PC-9 (cell line): ENCODE measurements at regions not wholly inside any gene's neighbourhood (a gene's known extent, or its start where the extent isn't known, plus 50 kb on each side); places are given as distances from the start of the nearest gene placed in this dataset.
A peak's percentile ranks its signal among the peaks of the same experiment; 100 is the strongest.

ENCODE experiments used
- BruUV-seq: library from RNA; stranded (reverse); fragments of 400-500 nt; replicated peaks from 2 replicates; lab custom pipeline; 2021; lab: Mats Ljungman, UMichigan
- CTCF ChIA-PET: fragments of 300-600 bp; sonication (Branson Sonifier 250); formaldehyde crosslinking; loops from one replicate; lab custom pipeline; 2022; ENCODE audit warnings: antibody characterized with exemption; lab: Charles Lee
- POLR2A ChIA-PET: fragments of 300-600 bp; sonication (Branson Sonifier 250); formaldehyde crosslinking; loops from one replicate; lab custom pipeline; 2022; ENCODE audit warnings: antibody characterized with exemption; ENCODE audit not compliant: unreplicated experiment; lab: Charles Lee
- DNase-seq, 2 experiments: peaks; one replicate each; pipeline versions ENCODE4 v3.0.0 to v3.0.0-alpha.2; 2015 to 2022; ENCODE audit warnings: mixed read lengths in 1 of 2
- H2AFZ ChIP-seq: fragments of 200-600 bp; sonication (generic); 2 replicates; pipeline ENCODE4 v1.8.1; 2017; ENCODE audit warnings: antibody characterized with exemption
- H3F3A ChIP-seq: fragments of 200-600 bp; sonication (generic); 2 replicates; pipeline ENCODE4 v1.8.1; 2017; ENCODE audit warnings: antibody characterized with exemption, mild to moderate bottlenecking, low read depth; ENCODE audit not compliant: insufficient read depth
- H3K27ac ChIP-seq: fragments of 200-600 bp; sonication (generic); 2 replicates; pipeline ENCODE4 v1.6.1; 2016; ENCODE audit warnings: mixed run types
- H3K27me3 ChIP-seq: fragments of 200-600 bp; sonication (generic); 2 replicates; pipeline ENCODE4 v1.6.1; 2016; ENCODE audit warnings: low read depth, mixed run types; ENCODE audit not compliant: insufficient read depth
- H3K36me3 ChIP-seq: fragments of 200-600 bp; sonication (generic); 2 replicates; pipeline ENCODE4 v1.6.1; 2016; ENCODE audit warnings: low read depth, mixed run types
- H3K4me1 ChIP-seq: fragments of 200-600 bp; sonication (generic); replicated peaks from 2 replicates; pipeline ENCODE4 v1.6.1; 2016; ENCODE audit warnings: mixed run types; ENCODE audit not compliant: insufficient read depth
- H3K4me2 ChIP-seq: fragments of 200-600 bp; sonication (generic); 2 replicates; pipeline ENCODE4 v1.6.1; 2017; ENCODE audit warnings: mixed run types
- H3K4me3 ChIP-seq: fragments of 200-600 bp; sonication (generic); 2 replicates; pipeline ENCODE4 v1.6.1; 2016; ENCODE audit warnings: mixed run types
- H3K79me2 ChIP-seq: fragments of 200-600 bp; sonication (generic); 2 replicates; pipeline ENCODE4 v1.6.1; 2017; ENCODE audit warnings: low read depth, mixed run types
- H3K9me2 ChIP-seq: fragments of 200-600 bp; sonication (generic); 2 replicates; pipeline ENCODE4 v1.8.1; 2017; ENCODE audit warnings: mild to moderate bottlenecking; ENCODE audit not compliant: insufficient read depth
- H3K9me3 ChIP-seq: fragments of 200-600 bp; sonication (generic); 2 replicates; pipeline ENCODE4 v1.8.1; 2016; ENCODE audit warnings: low read depth; ENCODE audit not compliant: insufficient read depth
- H4K20me1 ChIP-seq: fragments of 200-600 bp; sonication (generic); 2 replicates; pipeline ENCODE4 v1.8.1; 2017; ENCODE audit not compliant: insufficient read depth
- EZH2 ChIP-seq: fragments of 200-600 bp; sonication (generic); IDR thresholded peaks from 2 replicates; pipeline ENCODE4 v1.8.0; 2017; ENCODE audit warnings: antibody characterized with exemption, low read depth
- intact Hi-C: fragments of 100-400 bp; cut with micrococcal nuclease; formaldehyde crosslinking; loops from one replicate; pipeline ENCODE4 v1.10.0; 2022; ENCODE audit not compliant: unreplicated experiment
- TF ChIP-seq, protein P1 (sequence below): fragments of 200-600 bp; sonication (generic); conservative IDR thresholded peaks from 2 replicates; pipeline ENCODE4 v1.6.1; 2017; ENCODE audit warnings: mixed run types, antibody characterized with exemption, mild to moderate bottlenecking, moderate library complexity

- Histone ChIP-seq H3K4me3 (no peak overlapping the region), H3K9me2 (no peaks in the 10 kb centered on the region), H3K27me3 (no peaks in the 10 kb centered on the region), H3F3A (no peaks in the 10 kb centered on the region), H3K9me3 (no peaks in the 10 kb centered on the region), H3K27ac (no peak overlapping the region), H3K79me2 (no peaks in the 10 kb centered on the region), H3K4me1 (no peaks in the 10 kb centered on the region), H2AFZ (peak overlapping the region; percentile 41; the same call in 1 of the 2 replicates), H3K36me3 (no peaks in the 10 kb centered on the region), H3K4me2 (no peak overlapping the region), H4K20me1 (no peaks in the 10 kb centered on the region)
- ChIA-PET POLR2A (interaction anchor here (0.6 kb wide), 1 partner anchor 148 kb away, joined by 20 read pairs; no protein-coding TSS in a partner anchor), CTCF (no interaction called here)
- intact Hi-C loops = no loop called here
- DNase-seq = no peak
- no peak for TF ChIP-seq EZH2
- TF ChIP-seq, protein P1, sequence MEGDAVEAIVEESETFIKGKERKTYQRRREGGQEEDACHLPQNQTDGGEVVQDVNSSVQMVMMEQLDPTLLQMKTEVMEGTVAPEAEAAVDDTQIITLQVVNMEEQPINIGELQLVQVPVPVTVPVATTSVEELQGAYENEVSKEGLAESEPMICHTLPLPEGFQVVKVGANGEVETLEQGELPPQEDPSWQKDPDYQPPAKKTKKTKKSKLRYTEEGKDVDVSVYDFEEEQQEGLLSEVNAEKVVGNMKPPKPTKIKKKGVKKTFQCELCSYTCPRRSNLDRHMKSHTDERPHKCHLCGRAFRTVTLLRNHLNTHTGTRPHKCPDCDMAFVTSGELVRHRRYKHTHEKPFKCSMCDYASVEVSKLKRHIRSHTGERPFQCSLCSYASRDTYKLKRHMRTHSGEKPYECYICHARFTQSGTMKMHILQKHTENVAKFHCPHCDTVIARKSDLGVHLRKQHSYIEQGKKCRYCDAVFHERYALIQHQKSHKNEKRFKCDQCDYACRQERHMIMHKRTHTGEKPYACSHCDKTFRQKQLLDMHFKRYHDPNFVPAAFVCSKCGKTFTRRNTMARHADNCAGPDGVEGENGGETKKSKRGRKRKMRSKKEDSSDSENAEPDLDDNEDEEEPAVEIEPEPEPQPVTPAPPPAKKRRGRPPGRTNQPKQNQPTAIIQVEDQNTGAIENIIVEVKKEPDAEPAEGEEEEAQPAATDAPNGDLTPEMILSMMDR = no peak
- BruUV-seq = no TSS peak
Measured at GRCh38 chr3:107877936-107878335, 212.9 kb downstream of the CD47 start.

GRCh38 chr3:107870943-107871638 lies 219.7 kb downstream of the CD47 start:
- Histone ChIP-seq H3K4me1 (peaks cover 17% of the 10 kb centered on the region), H3K27me3 (no peaks in the 10 kb centered on the region), H4K20me1 (no peaks in the 10 kb centered on the region), H3K4me2 (no peak overlapping the region), H3K79me2 (no peaks in the 10 kb centered on the region), H2AFZ (no peak overlapping the region), H3K9me2 (no peaks in the 10 kb centered on the region), H3K4me3 (no peak overlapping the region), H3K36me3 (no peaks in the 10 kb centered on the region), H3F3A (peaks cover 8% of the 10 kb centered on the region; the same call in 1 of the 2 replicates), H3K9me3 (peaks cover 11% of the 10 kb centered on the region), H3K27ac (no peak overlapping the region)
- POLR2A ChIA-PET = no interaction called here
- DNase-seq = peak in 1 of 2 experiments; percentile 56
- CTCF ChIA-PET = no interaction called here
- TF ChIP-seq EZH2 = no peak
- TF ChIP-seq, protein P1 = no peak
- intact Hi-C loops = no loop called here
- no TSS peak for BruUV-seq

DNA sequence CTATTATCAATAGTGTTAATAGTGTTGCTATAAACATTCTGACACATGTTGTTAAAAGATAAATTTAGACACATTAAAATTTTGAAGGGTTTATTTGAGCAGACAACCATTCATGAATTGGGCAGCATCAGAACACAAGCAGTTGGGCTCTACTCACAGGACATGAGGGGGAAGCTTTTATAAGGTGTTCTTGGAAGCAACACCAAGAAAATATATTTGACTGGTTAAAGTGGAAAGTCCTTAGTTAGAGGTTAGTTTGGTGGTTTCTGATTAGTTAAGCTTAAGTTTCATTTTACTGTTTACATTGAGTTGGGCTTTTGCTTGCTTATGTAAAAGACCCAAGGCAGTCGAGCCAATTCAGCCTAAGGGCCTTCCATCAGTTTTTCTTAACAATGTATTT lies 220.7 kb downstream of the CD47 start:
- no peak for DNase-seq
- no peak overlapping the region for H2AFZ ChIP-seq
- H3K4me1 ChIP-seq = peaks cover 17% of the 10 kb centered on the region
- no peak for TF ChIP-seq EZH2
- TF ChIP-seq, protein P1 = no peak
- H3K9me3 ChIP-seq = peaks cover 11% of the 10 kb centered on the region
- no peaks in the 10 kb centered on the region for H3K79me2 ChIP-seq
- intact Hi-C loops = no loop called here
- H3K4me3 ChIP-seq = no peak overlapping the region
- ChIA-PET POLR2A (no interaction called here), CTCF (no interaction called here)
- peaks cover 8% of the 10 kb centered on the region; the same call in 1 of the 2 replicates for H3F3A ChIP-seq
- BruUV-seq = no TSS peak
- H3K9me2 ChIP-seq = no peaks in the 10 kb centered on the region
- no peak overlapping the region for H3K27ac ChIP-seq
- H3K36me3 ChIP-seq = no peaks in the 10 kb centered on the region
- H3K4me2 ChIP-seq = no peak overlapping the region
- H4K20me1 ChIP-seq = no peaks in the 10 kb centered on the region
- H3K27me3 ChIP-seq = no peaks in the 10 kb centered on the region
